ENCODE measurements at regions not wholly inside any gene's neighbourhood (a gene's known extent, or its start where the extent isn't known, plus 50 kb on each side); places are given as distances from the start of the nearest gene placed in this dataset.

DNA sequence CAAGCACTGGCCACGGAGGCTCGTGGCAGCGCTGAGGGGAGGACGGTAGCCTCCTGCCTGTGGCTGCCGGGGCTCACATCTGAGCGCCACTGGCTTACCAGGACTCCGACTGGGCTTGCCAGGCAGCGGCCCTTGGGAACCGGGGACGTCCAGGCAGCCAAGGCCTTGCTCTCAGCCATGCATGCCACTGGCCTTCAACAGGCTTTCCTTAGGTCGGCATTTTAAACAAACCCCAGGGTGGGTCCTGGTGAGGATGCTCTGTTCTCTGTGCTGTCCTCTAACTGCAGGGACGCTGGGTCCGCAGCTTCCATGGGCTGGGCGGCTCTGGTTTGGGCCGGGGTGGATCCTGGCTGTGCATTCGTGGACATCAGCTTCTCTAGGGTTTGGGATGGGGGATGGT lies 59.1 kb upstream of the BHLHE23 start:
- no peak for ATAC-seq
- Histone ChIP-seq H3K4me3 (no peak overlapping the region), H3K27me3 (peaks cover 98% of the 10 kb centered on the region), H3K36me3 (no peaks in the 10 kb centered on the region), H3K27ac (no peak overlapping the region), H3K4me1 (peaks cover 0 to 6% (median 0%) of the 10 kb centered on the region in 3 donors), H3K9me3 (no peaks in the 10 kb centered on the region)
- 80% methylated on average over 1 of the region's 16 CpGs; no CpG with 5 or more reads in 1 of the 2 donors for WGBS, 2 donors (ENCODE audit: low coverage in 1 of 2)
- TF ChIP-seq EP300 (IDR thresholded peaks at IDR 0.05) (no peak), POLR2A (IDR thresholded peaks at IDR 0.05) (no peak), POLR2AphosphoS5 (IDR thresholded peaks at IDR 0.05) (no peak)
- TF ChIP-seq, protein P1, sequence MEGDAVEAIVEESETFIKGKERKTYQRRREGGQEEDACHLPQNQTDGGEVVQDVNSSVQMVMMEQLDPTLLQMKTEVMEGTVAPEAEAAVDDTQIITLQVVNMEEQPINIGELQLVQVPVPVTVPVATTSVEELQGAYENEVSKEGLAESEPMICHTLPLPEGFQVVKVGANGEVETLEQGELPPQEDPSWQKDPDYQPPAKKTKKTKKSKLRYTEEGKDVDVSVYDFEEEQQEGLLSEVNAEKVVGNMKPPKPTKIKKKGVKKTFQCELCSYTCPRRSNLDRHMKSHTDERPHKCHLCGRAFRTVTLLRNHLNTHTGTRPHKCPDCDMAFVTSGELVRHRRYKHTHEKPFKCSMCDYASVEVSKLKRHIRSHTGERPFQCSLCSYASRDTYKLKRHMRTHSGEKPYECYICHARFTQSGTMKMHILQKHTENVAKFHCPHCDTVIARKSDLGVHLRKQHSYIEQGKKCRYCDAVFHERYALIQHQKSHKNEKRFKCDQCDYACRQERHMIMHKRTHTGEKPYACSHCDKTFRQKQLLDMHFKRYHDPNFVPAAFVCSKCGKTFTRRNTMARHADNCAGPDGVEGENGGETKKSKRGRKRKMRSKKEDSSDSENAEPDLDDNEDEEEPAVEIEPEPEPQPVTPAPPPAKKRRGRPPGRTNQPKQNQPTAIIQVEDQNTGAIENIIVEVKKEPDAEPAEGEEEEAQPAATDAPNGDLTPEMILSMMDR (IDR thresholded peaks at IDR 0.05): no peak

DNA sequence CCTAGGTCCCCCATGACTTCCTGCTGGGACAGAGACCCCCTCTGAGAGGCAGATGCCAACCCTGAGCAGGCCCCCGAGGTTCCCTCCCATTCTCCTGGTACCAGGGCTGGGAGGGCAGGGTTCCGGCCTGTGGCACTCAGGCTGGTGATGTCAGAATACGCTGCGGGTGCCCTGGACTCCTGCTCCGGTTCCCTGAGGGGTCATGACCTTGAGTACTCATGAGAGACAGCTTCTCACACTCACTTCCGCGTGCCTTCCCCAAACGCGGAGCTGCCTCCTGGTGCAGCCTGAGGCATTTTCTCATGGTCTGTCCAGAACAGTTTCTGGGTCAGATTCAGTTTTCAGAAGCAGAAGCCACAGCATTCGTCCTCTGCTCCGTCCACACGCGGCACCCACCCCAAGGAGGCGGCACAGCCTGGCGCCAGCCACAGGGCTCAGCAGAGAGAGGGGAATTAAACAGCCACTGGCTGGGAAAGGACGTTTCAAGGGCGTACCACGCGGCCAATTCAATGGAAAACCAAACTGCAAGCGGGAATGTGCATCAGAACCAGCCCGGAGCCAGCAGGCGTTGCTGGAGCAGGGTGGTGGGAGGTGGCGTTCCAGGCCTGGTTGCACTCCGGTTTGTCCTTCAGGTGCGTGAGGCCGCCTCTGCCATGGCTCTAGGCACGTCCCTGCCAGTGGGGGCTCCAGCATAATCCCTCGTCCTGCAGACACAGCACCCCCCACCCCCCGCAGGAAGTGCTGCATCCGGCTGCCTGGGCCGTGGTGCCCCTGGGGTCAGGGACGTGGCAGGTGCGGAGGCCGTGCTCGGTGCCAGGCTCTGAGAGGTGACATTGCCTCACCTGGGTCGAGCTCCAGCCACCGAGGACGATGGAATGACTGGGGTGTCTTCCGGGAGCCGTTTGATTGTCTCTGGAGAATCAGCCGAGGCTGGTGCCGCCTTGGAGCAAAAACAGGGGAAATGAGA lies 58.3 kb upstream of the BHLHE23 start:
- no peak for ATAC-seq
- peaks cover 0 to 6% (median 0%) of the 10 kb centered on the region in 3 donors for H3K4me1 ChIP-seq
- H3K4me3 ChIP-seq: no peak overlapping the region
- TF ChIP-seq POLR2AphosphoS5 (IDR thresholded peaks at IDR 0.05): no peak
- no peak for TF ChIP-seq POLR2A (IDR thresholded peaks at IDR 0.05)
- H3K36me3 ChIP-seq: no peaks in the 10 kb centered on the region
- 51 to 66% methylated on average over 4 to 9 of the region's 42 CpGs for WGBS, 2 donors (ENCODE audit: low coverage in 1 of 2)
- H3K9me3 ChIP-seq: no peaks in the 10 kb centered on the region
- peaks cover 98% of the 10 kb centered on the region for H3K27me3 ChIP-seq
- H3K27ac ChIP-seq: no peak overlapping the region

DNA sequence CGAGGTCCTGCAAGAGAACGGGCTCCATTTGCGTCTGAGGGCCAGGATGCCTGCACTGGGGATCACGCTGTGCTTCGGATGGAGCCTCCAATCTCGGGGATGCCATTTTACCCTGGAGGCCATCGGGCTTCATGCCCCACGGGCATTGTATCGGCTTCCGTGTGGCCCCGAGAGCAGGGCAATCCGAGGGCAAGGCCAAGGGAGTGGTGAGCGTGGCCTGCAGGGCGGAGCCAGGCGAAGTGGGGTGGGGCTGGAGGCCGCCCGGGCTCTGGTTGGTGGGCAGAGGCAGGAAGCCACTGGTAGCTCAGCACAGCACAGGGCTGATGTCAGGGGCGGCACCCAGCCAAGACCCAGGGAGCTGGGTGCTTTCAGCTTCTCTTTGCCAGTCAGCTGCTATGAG lies 57.5 kb upstream of the BHLHE23 start:
- H3K27me3 ChIP-seq: peaks cover 98% of the 10 kb centered on the region
- H3K36me3 ChIP-seq: no peaks in the 10 kb centered on the region
- H3K27ac ChIP-seq: no peak overlapping the region
- WGBS, 2 donors (ENCODE audit: low coverage in 1 of 2): 70% methylated on average over 2 of the region's 18 CpGs; no CpG with 5 or more reads in 1 of the 2 donors
- TF ChIP-seq EP300 (IDR thresholded peaks at IDR 0.05) (no peak), POLR2A (IDR thresholded peaks at IDR 0.05) (no peak), POLR2AphosphoS5 (IDR thresholded peaks at IDR 0.05) (no peak)
- TF ChIP-seq, protein P1 (IDR thresholded peaks at IDR 0.05): no peak
- no peaks in the 10 kb centered on the region for H3K9me3 ChIP-seq
- H3K4me1 ChIP-seq: no peaks in the 10 kb centered on the region
- no peak for ATAC-seq
- no peak overlapping the region for H3K4me3 ChIP-seq

DNA sequence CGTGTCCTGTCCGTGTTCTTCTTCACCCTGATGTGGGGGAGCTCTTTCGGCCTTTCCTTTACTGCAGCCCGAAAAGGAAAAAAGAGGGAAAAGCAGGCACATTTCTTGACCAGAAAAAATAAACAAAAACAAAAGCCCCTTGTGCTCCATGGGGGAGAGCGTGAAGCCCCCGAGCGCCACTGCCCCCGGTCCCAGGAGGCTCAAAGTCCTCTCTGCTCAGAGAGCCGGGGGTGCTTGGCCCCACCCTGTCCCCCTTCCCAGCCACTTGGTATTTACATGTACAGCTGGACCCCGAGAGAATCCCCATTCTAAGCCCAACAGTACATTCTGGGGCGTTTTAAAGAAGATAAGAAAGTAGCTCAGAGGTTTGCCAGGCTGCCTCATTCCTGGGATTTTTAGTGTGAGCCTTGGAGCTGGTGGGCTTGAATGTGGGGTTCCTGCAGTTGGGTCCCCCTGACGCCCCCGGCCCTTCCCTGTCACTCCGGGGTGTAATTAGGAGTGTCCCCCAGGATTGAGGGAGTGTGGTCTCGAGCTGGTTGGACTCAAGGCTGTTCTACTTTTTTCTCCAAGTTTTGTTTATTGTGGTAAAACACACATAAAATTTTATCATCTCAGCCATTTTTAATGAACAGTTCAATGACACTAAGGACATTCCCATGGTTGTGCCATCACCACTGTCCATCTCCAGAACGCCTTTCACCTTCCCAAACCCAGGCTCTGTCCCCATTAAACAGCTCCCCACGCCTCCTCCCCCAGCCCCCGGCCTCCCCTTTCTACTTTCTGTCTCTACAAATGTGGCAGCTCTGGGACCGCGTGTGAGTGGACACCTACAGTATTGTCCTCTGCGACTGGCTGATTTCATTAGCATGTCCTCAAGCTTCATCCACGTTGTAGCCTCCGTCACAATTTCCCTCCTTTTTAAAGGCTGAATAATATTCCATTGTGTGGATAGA lies 55.7 kb upstream of the BHLHE23 start:
- Histone ChIP-seq H3K9me3 (no peaks in the 10 kb centered on the region), H3K4me1 (no peaks in the 10 kb centered on the region), H3K4me3 (no peak overlapping the region), H3K27me3 (peaks cover 98% of the 10 kb centered on the region), H3K27ac (no peak overlapping the region), H3K36me3 (no peaks in the 10 kb centered on the region)
- WGBS, 2 donors (ENCODE audit: low coverage in 1 of 2): 70 to 77% methylated on average over 15 to 16 of the region's 23 CpGs
- ATAC-seq: no peak
- TF ChIP-seq EP300 (IDR thresholded peaks at IDR 0.05) (no peak), POLR2A (IDR thresholded peaks at IDR 0.05) (no peak), POLR2AphosphoS5 (IDR thresholded peaks at IDR 0.05) (no peak)
- TF ChIP-seq, protein P1 (IDR thresholded peaks at IDR 0.05): no peak

DNA sequence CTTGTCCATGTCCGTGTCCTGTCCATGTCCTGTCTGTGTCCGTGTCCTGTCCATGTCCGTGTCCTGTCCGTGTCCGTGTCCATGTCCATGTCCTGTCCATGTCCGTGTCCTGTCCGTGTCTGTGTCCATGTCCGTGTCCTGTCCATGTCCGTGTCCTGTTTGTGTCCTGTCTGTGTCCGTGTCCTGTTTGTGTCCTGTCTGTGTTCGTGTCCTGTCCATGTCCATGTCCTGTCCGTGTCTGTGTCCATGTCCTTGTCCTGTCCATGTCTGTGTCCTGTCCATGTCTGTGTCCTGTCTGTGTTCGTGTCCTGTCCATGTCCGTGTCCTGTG lies 55.0 kb upstream of the BHLHE23 start:
- Histone ChIP-seq H3K4me3 (no peak overlapping the region), H3K36me3 (no peaks in the 10 kb centered on the region), H3K27ac (no peak overlapping the region), H3K4me1 (peaks cover 0 to under 1% (median 0%) of the 10 kb centered on the region in 3 donors), H3K9me3 (no peaks in the 10 kb centered on the region), H3K27me3 (peaks cover 94% of the 10 kb centered on the region)
- ATAC-seq: no peak
- TF ChIP-seq POLR2AphosphoS5 (IDR thresholded peaks at IDR 0.05) (no peak), POLR2A (IDR thresholded peaks at IDR 0.05) (no peak), EP300 (IDR thresholded peaks at IDR 0.05) (no peak)
- TF ChIP-seq, protein P1 (IDR thresholded peaks at IDR 0.05): no peak
- WGBS, 2 donors (ENCODE audit: low coverage in 1 of 2): 82 to 85% methylated on average over 14 of the region's 14 CpGs
